GM23338 (cell line): ENCODE measurements at regions not wholly inside any gene's neighbourhood (a gene's known extent, or its start where the extent isn't known, plus 50 kb on each side); places are given as distances from the start of the nearest gene placed in this dataset.

Source experiments
- ATAC-seq: fragments of 200-7000 bp; cut with Tn5 transposase; 3 replicates; pipeline ENCODE4 v1.9.1; 2020
- DNase-seq: peaks from one replicate; pipeline ENCODE4 v3.0.0-alpha.2; 2015; ENCODE audit warnings: low spot score
- H2AFZ ChIP-seq: fragments of 200-600 bp; sonication (generic); 2 replicates; pipeline ENCODE4 v1.8.0; 2016; ENCODE audit warnings: antibody characterized with exemption, mild to moderate bottlenecking, moderate library complexity
- H3F3A ChIP-seq: fragments of 200-600 bp; sonication (generic); replicated peaks from 2 replicates; pipeline ENCODE4 v1.8.0; 2017; ENCODE audit warnings: antibody characterized with exemption, mixed run types, low read depth
- H3K27ac ChIP-seq: fragments of 200-600 bp; sonication (generic); 2 replicates; pipeline ENCODE4 v1.6.1; 2016; ENCODE audit warnings: low read depth
- H3K27me3 ChIP-seq: fragments of 200-600 bp; sonication (generic); 2 replicates; pipeline ENCODE4 v1.8.0; 2016; ENCODE audit warnings: mild to moderate bottlenecking, mixed run types, moderate library complexity; ENCODE audit not compliant: insufficient read depth
- H3K36me3 ChIP-seq: fragments of 200-600 bp; sonication (generic); 2 replicates; pipeline ENCODE4 v1.8.0; 2016; ENCODE audit warnings: mild to moderate bottlenecking; ENCODE audit not compliant: insufficient read depth
- H3K4me1 ChIP-seq: fragments of 200-600 bp; sonication (generic); 2 replicates; pipeline ENCODE4 v1.8.0; 2016; ENCODE audit warnings: mild to moderate bottlenecking, moderate library complexity; ENCODE audit not compliant: insufficient read depth
- H3K4me2 ChIP-seq: fragments of 200-600 bp; sonication (generic); 2 replicates; pipeline ENCODE4 v1.7.1; 2017; ENCODE audit warnings: mixed run types
- H3K4me3 ChIP-seq: fragments of 200-600 bp; sonication (generic); 2 replicates; pipeline ENCODE4 v1.6.1; 2016; ENCODE audit warnings: mixed run types
- H3K79me2 ChIP-seq: fragments of 200-600 bp; sonication (generic); replicated peaks from 2 replicates; pipeline ENCODE4 v1.8.0; 2017; ENCODE audit warnings: mild to moderate bottlenecking; ENCODE audit not compliant: insufficient read depth
- H3K9me2 ChIP-seq: fragments of 200-600 bp; sonication (generic); 2 replicates; pipeline ENCODE4 v1.8.0; 2017; ENCODE audit not compliant: insufficient read depth
- H4K20me1 ChIP-seq: fragments of 200-600 bp; sonication (generic); replicated peaks from 2 replicates; pipeline ENCODE4 v1.8.0; 2017; ENCODE audit warnings: mild to moderate bottlenecking; ENCODE audit not compliant: insufficient read depth
- H3K27ac Mint-ChIP-seq: 2 replicates; pipeline ENCODE4 v1.8.0; 2020; ENCODE audit warnings: inconsistent platforms, mild to moderate bottlenecking, moderate library complexity, mixed read lengths
- H3K27me3 Mint-ChIP-seq: 3 replicates; pipeline ENCODE4 v1.8.0; 2022; ENCODE audit warnings: low read depth, mild to moderate bottlenecking, moderate library complexity, mixed read lengths, inconsistent platforms; ENCODE audit not compliant: insufficient read depth, poor library complexity
- H3K36me3 Mint-ChIP-seq: 3 replicates; pipeline ENCODE4 v1.8.0; 2021; ENCODE audit warnings: low read depth, mild to moderate bottlenecking, inconsistent platforms, moderate library complexity, mixed read lengths
- H3K4me1 Mint-ChIP-seq: 3 replicates; pipeline ENCODE4 v1.8.0; 2020; ENCODE audit warnings: mild to moderate bottlenecking, inconsistent platforms, mixed read lengths
- H3K4me3 Mint-ChIP-seq: 3 replicates; pipeline ENCODE4 v1.8.0; 2021; ENCODE audit warnings: moderate library complexity, mild to moderate bottlenecking, inconsistent platforms, mixed read lengths
- H3K9me3 Mint-ChIP-seq: 3 replicates; pipeline ENCODE4 v1.8.0; 2020; ENCODE audit warnings: moderate library complexity, mild to moderate bottlenecking, inconsistent platforms, mixed read lengths
- EZH2 ChIP-seq: fragments of 200-600 bp; sonication (generic); IDR thresholded peaks from one replicate; pipeline ENCODE4 v1.8.0; 2017; ENCODE audit warnings: antibody characterized with exemption, mild to moderate bottlenecking, low read depth; ENCODE audit not compliant: unreplicated experiment
- EZH2phosphoT487 ChIP-seq: fragments of 200-600 bp; sonication (generic); IDR thresholded peaks from one replicate; pipeline ENCODE4 v1.8.1; 2018; ENCODE audit warnings: antibody characterized with exemption; ENCODE audit not compliant: unreplicated experiment
- STAT1 ChIP-seq: IDR thresholded peaks from one replicate; pipeline ENCODE4 v1.6.1; 2016; ENCODE audit warnings: antibody characterized with exemption; ENCODE audit not compliant: unreplicated experiment
- ZNF331 ChIP-seq: fragments of 250-450 bp; sonication (Bioruptor Pico); IDR thresholded peaks from 2 replicates; pipeline ENCODE4 v1.5.0; 2020; ENCODE audit warnings: low read depth, mild to moderate bottlenecking, moderate library complexity
- ZNF462 ChIP-seq: fragments of 250-450 bp; sonication (Bioruptor Pico); IDR thresholded peaks from 2 replicates; pipeline ENCODE4 v1.5.0; 2020; ENCODE audit warnings: mild to moderate bottlenecking, moderate library complexity
- TF ChIP-seq, protein P1 (sequence below): IDR thresholded peaks from 2 replicates; pipeline ENCODE4 v1.6.1; 2016; ENCODE audit warnings: antibody characterized with exemption
- TF ChIP-seq, protein P2 (sequence below): IDR thresholded peaks from one replicate; pipeline ENCODE4 v1.6.1; 2018; ENCODE audit warnings: antibody characterized with exemption; ENCODE audit not compliant: unreplicated experiment

GRCh38 chr18:56124186-56124585, 514.2 kb downstream of the TXNL1 start:
- H3K27ac ChIP-seq, result no peak overlapping the region
- Mint-ChIP-seq H3K27me3 (peaks cover 2% of the 10 kb centered on the region), H3K4me1 (no peaks in the 10 kb centered on the region), H3K9me3 (no peaks in the 10 kb centered on the region), H3K27ac (no peak overlapping the region), H3K4me3 (no peak overlapping the region), H3K36me3 (no peaks in the 10 kb centered on the region)
- no peaks in the 10 kb centered on the region for H3F3A ChIP-seq
- H3K9me2 ChIP-seq, result no peaks in the 10 kb centered on the region
- H3K4me3 ChIP-seq, result no peak overlapping the region
- no peak for TF ChIP-seq STAT1
- TF ChIP-seq, protein P1, sequence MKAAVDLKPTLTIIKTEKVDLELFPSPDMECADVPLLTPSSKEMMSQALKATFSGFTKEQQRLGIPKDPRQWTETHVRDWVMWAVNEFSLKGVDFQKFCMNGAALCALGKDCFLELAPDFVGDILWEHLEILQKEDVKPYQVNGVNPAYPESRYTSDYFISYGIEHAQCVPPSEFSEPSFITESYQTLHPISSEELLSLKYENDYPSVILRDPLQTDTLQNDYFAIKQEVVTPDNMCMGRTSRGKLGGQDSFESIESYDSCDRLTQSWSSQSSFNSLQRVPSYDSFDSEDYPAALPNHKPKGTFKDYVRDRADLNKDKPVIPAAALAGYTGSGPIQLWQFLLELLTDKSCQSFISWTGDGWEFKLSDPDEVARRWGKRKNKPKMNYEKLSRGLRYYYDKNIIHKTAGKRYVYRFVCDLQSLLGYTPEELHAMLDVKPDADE, result no peak
- no peak for TF ChIP-seq EZH2phosphoT487
- TF ChIP-seq, protein P2, sequence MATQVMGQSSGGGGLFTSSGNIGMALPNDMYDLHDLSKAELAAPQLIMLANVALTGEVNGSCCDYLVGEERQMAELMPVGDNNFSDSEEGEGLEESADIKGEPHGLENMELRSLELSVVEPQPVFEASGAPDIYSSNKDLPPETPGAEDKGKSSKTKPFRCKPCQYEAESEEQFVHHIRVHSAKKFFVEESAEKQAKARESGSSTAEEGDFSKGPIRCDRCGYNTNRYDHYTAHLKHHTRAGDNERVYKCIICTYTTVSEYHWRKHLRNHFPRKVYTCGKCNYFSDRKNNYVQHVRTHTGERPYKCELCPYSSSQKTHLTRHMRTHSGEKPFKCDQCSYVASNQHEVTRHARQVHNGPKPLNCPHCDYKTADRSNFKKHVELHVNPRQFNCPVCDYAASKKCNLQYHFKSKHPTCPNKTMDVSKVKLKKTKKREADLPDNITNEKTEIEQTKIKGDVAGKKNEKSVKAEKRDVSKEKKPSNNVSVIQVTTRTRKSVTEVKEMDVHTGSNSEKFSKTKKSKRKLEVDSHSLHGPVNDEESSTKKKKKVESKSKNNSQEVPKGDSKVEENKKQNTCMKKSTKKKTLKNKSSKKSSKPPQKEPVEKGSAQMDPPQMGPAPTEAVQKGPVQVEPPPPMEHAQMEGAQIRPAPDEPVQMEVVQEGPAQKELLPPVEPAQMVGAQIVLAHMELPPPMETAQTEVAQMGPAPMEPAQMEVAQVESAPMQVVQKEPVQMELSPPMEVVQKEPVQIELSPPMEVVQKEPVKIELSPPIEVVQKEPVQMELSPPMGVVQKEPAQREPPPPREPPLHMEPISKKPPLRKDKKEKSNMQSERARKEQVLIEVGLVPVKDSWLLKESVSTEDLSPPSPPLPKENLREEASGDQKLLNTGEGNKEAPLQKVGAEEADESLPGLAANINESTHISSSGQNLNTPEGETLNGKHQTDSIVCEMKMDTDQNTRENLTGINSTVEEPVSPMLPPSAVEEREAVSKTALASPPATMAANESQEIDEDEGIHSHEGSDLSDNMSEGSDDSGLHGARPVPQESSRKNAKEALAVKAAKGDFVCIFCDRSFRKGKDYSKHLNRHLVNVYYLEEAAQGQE, result no peak
- TF ChIP-seq EZH2, result no peak
- TF ChIP-seq ZNF331, result no peak
- H3K4me1 ChIP-seq, result no peaks in the 10 kb centered on the region
- H3K27me3 ChIP-seq, result no peaks in the 10 kb centered on the region
- no peak overlapping the region for H3K4me2 ChIP-seq
- H3K36me3 ChIP-seq, result no peaks in the 10 kb centered on the region
- no peak overlapping the region for H2AFZ ChIP-seq
- H4K20me1 ChIP-seq, result no peaks in the 10 kb centered on the region
- ATAC-seq (no peak), DNase-seq (no peak)
- no peaks in the 10 kb centered on the region for H3K79me2 ChIP-seq

- Mint-ChIP-seq H3K36me3 (no peaks in the 10 kb centered on the region), H3K4me1 (peaks cover 7% of the 10 kb centered on the region), H3K9me3 (no peaks in the 10 kb centered on the region), H3K4me3 (no peak overlapping the region), H3K27ac (no peak overlapping the region), H3K27me3 (peaks cover 2% of the 10 kb centered on the region)
- Histone ChIP-seq H3K4me3 (no peak overlapping the region), H3K36me3 (no peaks in the 10 kb centered on the region), H3K9me2 (no peaks in the 10 kb centered on the region; the same call in 1 of the 2 replicates), H3K27me3 (no peaks in the 10 kb centered on the region), H2AFZ (no peak overlapping the region), H3K4me2 (no peak overlapping the region), H3F3A (no peaks in the 10 kb centered on the region), H4K20me1 (no peaks in the 10 kb centered on the region), H3K79me2 (no peaks in the 10 kb centered on the region), H3K27ac (no peak overlapping the region), H3K4me1 (no peaks in the 10 kb centered on the region)
- DNase-seq (no peak), ATAC-seq (no peak)
- TF ChIP-seq ZNF462 (CRISPR knock-in tag), result no peak
Measured at GRCh38 chr18:56121669-56122068, 516.7 kb downstream of the TXNL1 start.
